Cardiac fibroblast (primary cell): ENCODE measurements at regions not wholly inside any gene's neighbourhood (a gene's known extent, or its start where the extent isn't known, plus 50 kb on each side); places are given as distances from the start of the nearest gene placed in this dataset.

ENCODE experiments used
- DNase-seq, 2 donors: peaks; one replicate each; pipeline versions ENCODE4 v3.0.0 to v3.0.0-alpha.2; 2010; ENCODE audit warnings: low read depth in 2 of 2
- H3K4me3 ChIP-seq, 2 donors: replicated peaks in 1 of 2; 1 replicate in 1 of 2; 2 replicates in 1 of 2; pipeline ENCODE4 v1.5.1; 2011; ENCODE audit warnings: low read depth in 2 of 2, low read length in 2 of 2, mild to moderate bottlenecking in 2 of 2, moderate library complexity in 1 of 2
- CTCF ChIP-seq: IDR thresholded peaks from one replicate; pipeline ENCODE4 v1.5.1; 2011; ENCODE audit warnings: low read depth, mild to moderate bottlenecking, low read length, inconsistent platforms

GRCh38 chr16:81148277-81148676 lies 52.1 kb upstream of the GCSH start:
- no peak for TF ChIP-seq CTCF
- no peak for DNase-seq

More at GRCh38 chr16:81148277-81148676, 52.1 kb upstream of the GCSH start:
- H3K4me3 ChIP-seq = no peak overlapping the region
